A673 (cell line): ENCODE measurements at regions not wholly inside any gene's neighbourhood (a gene's known extent, or its start where the extent isn't known, plus 50 kb on each side); places are given as distances from the start of the nearest gene placed in this dataset.

ENCODE experiments used
- CTCF ChIP-seq: fragments of 300-800, 200-600 bp; sonication (generic); conservative IDR thresholded peaks from 2 replicates; pipeline ENCODE4 v1.5.1; 2017; ENCODE audit warnings: low read depth, mild to moderate bottlenecking, antibody characterized with exemption, low read length, moderate library complexity, mixed read lengths
- EZH2 ChIP-seq: fragments of 200-600 bp; sonication (generic); IDR thresholded peaks from 2 replicates; pipeline ENCODE4 v1.6.1; 2017; ENCODE audit warnings: borderline replicate concordance, low read depth, mild to moderate bottlenecking, mixed read lengths, antibody characterized with exemption, low read length; ENCODE audit not compliant: poor library complexity, severe bottlenecking

- TF ChIP-seq CTCF (no peak), EZH2 (no peak)
Observed at GRCh38 chr10:8273749-8274148, 219.3 kb downstream of the GATA3 start.
